ENCODE measurements at regions not wholly inside any gene's neighbourhood (a gene's known extent, or its start where the extent isn't known, plus 50 kb on each side); places are given as distances from the start of the nearest gene placed in this dataset.

DNA sequence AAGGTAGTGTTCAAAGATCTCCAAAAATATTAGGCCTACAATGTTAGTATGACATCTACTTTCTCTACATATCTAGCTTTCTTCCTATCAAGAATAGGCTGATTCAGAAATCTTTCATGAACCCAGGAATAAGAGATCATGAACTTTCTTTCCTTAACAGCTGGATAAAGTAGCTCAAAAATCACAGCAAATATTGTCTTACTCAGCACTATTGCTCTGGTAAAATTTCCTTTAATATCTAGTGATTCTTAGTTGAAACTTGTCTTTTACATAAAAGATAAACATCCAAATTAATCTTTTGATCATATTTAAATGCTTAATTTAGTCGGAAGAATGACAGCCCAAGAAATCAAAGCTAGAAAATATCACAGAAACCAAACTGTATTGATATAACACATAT is 131.9 kb downstream of the NOL4 start:
- Histone ChIP-seq H3K4me1 (replicated peaks in 1 of 2) (no peaks in the 10 kb centered on the region), H3K9me3 (replicated peaks in 1 of 3) (no peaks in the 10 kb centered on the region), H3K27me3 (no peaks in the 10 kb centered on the region), H3K36me3 (replicated peaks in 1 of 2) (no peaks in the 10 kb centered on the region), H3K27ac (no peak overlapping the region), H3K4me3 (no peak overlapping the region)
- intact Hi-C loops (cut with DNase I): no loop called here
- no peak for TF ChIP-seq POLR2A (IDR thresholded peaks at IDR 0.05)
- TF ChIP-seq, protein P1, sequence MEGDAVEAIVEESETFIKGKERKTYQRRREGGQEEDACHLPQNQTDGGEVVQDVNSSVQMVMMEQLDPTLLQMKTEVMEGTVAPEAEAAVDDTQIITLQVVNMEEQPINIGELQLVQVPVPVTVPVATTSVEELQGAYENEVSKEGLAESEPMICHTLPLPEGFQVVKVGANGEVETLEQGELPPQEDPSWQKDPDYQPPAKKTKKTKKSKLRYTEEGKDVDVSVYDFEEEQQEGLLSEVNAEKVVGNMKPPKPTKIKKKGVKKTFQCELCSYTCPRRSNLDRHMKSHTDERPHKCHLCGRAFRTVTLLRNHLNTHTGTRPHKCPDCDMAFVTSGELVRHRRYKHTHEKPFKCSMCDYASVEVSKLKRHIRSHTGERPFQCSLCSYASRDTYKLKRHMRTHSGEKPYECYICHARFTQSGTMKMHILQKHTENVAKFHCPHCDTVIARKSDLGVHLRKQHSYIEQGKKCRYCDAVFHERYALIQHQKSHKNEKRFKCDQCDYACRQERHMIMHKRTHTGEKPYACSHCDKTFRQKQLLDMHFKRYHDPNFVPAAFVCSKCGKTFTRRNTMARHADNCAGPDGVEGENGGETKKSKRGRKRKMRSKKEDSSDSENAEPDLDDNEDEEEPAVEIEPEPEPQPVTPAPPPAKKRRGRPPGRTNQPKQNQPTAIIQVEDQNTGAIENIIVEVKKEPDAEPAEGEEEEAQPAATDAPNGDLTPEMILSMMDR (IDR thresholded peaks at IDR 0.05): no peak
- no peak for DNase-seq
- WGBS, 4 donors: 56 to 69% (median 66%) methylated on average over 1 of the region's 1 CpG

DNA sequence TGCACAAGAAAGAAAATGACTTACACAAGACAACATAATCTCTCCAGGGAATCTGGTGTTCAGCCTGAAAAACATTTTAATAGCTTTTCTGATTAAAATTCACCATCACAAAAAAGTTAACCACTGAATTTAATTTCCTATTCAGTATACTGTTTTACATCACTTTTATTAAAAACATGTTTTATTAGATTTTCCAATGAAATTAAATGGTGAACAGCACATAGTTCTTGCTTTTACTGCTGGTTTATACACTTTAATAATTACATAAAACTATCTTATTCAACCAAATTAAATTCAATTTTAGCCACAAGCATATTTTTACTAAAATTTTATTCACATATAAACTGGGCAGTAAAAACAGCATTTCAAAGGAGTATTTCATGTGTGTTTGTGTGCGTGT is 138.3 kb downstream of the NOL4 start:
- Histone ChIP-seq H3K4me3 (no peak overlapping the region), H3K27ac (no peak overlapping the region), H3K4me1 (replicated peaks in 1 of 2) (no peaks in the 10 kb centered on the region), H3K27me3 (no peaks in the 10 kb centered on the region), H3K36me3 (replicated peaks in 1 of 2) (no peaks in the 10 kb centered on the region), H3K9me3 (replicated peaks in 1 of 3) (no peaks in the 10 kb centered on the region)
- WGBS, 4 donors: 1 to 42% (median 35%) methylated on average over 1 of the region's 1 CpG
- TF ChIP-seq, protein P1 (IDR thresholded peaks at IDR 0.05): no peak
- TF ChIP-seq POLR2A (IDR thresholded peaks at IDR 0.05): no peak
- intact Hi-C loops (cut with DNase I): no loop called here
- DNase-seq: no peak

DNA sequence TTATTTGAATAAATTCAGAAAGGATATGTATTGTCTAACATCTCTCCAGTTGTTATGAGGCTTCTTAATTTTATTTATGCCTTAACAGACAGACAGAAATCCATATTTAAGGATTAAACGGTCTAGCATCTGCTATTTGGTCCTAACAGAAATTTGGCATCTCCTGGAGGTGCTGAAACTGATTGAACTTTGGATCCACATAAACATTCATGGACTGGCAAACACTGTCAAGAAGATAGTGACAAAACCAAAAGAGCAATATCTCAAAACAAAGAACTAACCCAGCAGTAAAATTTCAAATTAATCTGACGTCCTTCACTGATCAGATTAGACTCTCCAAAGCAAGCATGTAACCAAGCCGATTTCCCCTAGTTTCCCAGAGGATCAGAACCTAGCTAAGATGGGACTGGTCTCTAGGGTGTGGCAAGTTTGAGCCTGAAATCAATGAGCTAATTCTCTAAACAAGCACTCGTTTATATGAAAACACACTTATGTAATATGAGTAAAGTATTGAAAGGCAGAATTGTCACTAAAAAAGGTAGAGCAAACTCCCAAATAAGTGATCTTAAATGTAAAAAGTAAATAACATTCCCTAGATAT is 139.5 kb downstream of the NOL4 start:
- WGBS, 4 donors: 42 to 57% (median 49%) methylated on average over 4 of the region's 4 CpGs
- intact Hi-C loops (cut with DNase I): no loop called here

DNA sequence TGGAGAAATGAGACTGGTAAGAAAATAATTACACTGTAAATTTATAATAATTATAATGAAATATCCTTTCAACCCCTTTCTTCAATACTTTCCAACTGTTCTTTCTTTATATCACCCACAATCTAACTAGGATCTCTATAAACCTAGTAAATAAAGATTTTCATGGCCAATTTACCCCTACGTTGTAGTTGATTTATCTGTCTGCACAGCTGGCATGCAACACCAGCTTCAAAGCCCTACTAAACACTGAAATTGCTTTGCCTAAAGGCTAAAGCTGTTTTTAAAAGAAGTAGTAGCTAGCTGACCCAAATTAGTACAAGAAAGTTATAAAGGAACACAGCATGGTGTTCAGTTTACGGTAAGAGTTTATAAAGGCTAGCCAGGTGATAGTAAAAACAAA is 140.1 kb downstream of the NOL4 start:
- DNase-seq: no peak
- TF ChIP-seq, protein P1 (IDR thresholded peaks at IDR 0.05): no peak
- TF ChIP-seq POLR2A (IDR thresholded peaks at IDR 0.05): no peak
- 53 to 59% (median 58%) methylated on average over 2 of the region's 2 CpGs for WGBS, 4 donors
- Histone ChIP-seq H3K27ac (no peak overlapping the region), H3K4me1 (replicated peaks in 1 of 2) (no peaks in the 10 kb centered on the region), H3K27me3 (no peaks in the 10 kb centered on the region), H3K9me3 (replicated peaks in 1 of 3) (no peaks in the 10 kb centered on the region), H3K4me3 (no peak overlapping the region), H3K36me3 (replicated peaks in 1 of 2) (no peaks in the 10 kb centered on the region)
- intact Hi-C loops (cut with DNase I): no loop called here

More for the DNA sequence above, 139.5 kb downstream of the NOL4 start:
- Histone ChIP-seq H3K27me3 (no peaks in the 10 kb centered on the region), H3K27ac (no peak overlapping the region), H3K4me1 (replicated peaks in 1 of 2) (no peaks in the 10 kb centered on the region), H3K4me3 (no peak overlapping the region), H3K9me3 (replicated peaks in 1 of 3) (no peaks in the 10 kb centered on the region), H3K36me3 (replicated peaks in 1 of 2) (no peaks in the 10 kb centered on the region)
- TF ChIP-seq, protein P1 (IDR thresholded peaks at IDR 0.05): no peak
- no peak for TF ChIP-seq POLR2A (IDR thresholded peaks at IDR 0.05)
- no peak for DNase-seq
